Panc1 (cell line): ENCODE measurements at regions not wholly inside any gene's neighbourhood (a gene's known extent, or its start where the extent isn't known, plus 50 kb on each side); places are given as distances from the start of the nearest gene placed in this dataset.

Source experiments
- POLR2AphosphoS5 ChIP-seq: IDR thresholded peaks from 2 replicates; pipeline ENCODE4 v1.6.1; 2012; ENCODE audit warnings: mild to moderate bottlenecking, low read depth, low read length, moderate library complexity
- SIN3A ChIP-seq: IDR thresholded peaks from 2 replicates; pipeline ENCODE4 v1.6.1; 2012; ENCODE audit warnings: low read depth, mild to moderate bottlenecking, low read length, moderate library complexity, borderline replicate concordance; ENCODE audit not compliant: insufficient read depth
- TCF7L2 ChIP-seq: IDR thresholded peaks from 2 replicates; pipeline ENCODE4 v1.6.1; 2011; ENCODE audit warnings: mild to moderate bottlenecking, low read depth, low read length, inconsistent platforms
- TF ChIP-seq, protein P1 (sequence below): fragments of 450-650 bp; IDR thresholded peaks from 2 replicates; pipeline ENCODE4 v1.5.1; 2017; ENCODE audit warnings: mild to moderate bottlenecking
- TF ChIP-seq, protein P2 (sequence below), 2 experiments: IDR thresholded peaks; 2 replicates each; pipeline ENCODE4 v1.6.1; 2011 to 2012; ENCODE audit warnings: low read depth in 2 of 2, control low read depth in 1 of 2, low read length in 1 of 2, mild to moderate bottlenecking in 1 of 2, moderate library complexity in 1 of 2; ENCODE audit not compliant: insufficient read depth in 1 of 2

DNA sequence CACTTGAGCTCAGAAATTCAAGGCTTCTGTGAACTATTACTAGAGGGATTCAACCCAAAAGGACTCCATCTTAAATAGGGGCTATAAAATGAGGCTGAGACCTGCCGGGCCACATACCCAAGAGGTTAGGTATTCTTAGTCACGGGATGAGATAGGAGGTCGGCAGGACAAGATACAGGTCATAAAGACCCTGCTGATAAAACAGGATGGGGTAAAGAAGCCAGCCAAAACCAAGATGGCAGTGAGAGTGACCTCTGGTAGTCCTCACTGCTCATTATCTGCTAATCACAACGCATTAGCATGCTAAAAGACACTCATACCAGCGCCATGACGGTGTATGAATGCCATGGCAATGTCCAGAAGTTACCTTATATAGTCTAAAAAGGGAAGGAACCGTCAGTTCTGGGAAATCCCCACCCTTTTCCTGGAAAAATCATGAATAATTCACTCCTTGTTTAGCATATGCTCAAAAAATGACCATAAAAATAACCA lies 101.2 kb upstream of the TRIM24 start:
- TF ChIP-seq, protein P1, sequence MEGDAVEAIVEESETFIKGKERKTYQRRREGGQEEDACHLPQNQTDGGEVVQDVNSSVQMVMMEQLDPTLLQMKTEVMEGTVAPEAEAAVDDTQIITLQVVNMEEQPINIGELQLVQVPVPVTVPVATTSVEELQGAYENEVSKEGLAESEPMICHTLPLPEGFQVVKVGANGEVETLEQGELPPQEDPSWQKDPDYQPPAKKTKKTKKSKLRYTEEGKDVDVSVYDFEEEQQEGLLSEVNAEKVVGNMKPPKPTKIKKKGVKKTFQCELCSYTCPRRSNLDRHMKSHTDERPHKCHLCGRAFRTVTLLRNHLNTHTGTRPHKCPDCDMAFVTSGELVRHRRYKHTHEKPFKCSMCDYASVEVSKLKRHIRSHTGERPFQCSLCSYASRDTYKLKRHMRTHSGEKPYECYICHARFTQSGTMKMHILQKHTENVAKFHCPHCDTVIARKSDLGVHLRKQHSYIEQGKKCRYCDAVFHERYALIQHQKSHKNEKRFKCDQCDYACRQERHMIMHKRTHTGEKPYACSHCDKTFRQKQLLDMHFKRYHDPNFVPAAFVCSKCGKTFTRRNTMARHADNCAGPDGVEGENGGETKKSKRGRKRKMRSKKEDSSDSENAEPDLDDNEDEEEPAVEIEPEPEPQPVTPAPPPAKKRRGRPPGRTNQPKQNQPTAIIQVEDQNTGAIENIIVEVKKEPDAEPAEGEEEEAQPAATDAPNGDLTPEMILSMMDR = no peak
- TF ChIP-seq POLR2AphosphoS5 (no peak), TCF7L2 (no peak), SIN3A (no peak)
- TF ChIP-seq, protein P2, sequence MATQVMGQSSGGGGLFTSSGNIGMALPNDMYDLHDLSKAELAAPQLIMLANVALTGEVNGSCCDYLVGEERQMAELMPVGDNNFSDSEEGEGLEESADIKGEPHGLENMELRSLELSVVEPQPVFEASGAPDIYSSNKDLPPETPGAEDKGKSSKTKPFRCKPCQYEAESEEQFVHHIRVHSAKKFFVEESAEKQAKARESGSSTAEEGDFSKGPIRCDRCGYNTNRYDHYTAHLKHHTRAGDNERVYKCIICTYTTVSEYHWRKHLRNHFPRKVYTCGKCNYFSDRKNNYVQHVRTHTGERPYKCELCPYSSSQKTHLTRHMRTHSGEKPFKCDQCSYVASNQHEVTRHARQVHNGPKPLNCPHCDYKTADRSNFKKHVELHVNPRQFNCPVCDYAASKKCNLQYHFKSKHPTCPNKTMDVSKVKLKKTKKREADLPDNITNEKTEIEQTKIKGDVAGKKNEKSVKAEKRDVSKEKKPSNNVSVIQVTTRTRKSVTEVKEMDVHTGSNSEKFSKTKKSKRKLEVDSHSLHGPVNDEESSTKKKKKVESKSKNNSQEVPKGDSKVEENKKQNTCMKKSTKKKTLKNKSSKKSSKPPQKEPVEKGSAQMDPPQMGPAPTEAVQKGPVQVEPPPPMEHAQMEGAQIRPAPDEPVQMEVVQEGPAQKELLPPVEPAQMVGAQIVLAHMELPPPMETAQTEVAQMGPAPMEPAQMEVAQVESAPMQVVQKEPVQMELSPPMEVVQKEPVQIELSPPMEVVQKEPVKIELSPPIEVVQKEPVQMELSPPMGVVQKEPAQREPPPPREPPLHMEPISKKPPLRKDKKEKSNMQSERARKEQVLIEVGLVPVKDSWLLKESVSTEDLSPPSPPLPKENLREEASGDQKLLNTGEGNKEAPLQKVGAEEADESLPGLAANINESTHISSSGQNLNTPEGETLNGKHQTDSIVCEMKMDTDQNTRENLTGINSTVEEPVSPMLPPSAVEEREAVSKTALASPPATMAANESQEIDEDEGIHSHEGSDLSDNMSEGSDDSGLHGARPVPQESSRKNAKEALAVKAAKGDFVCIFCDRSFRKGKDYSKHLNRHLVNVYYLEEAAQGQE (IDR thresholded peaks at IDR 0.05; ENCODE audit: insufficient read depth in 1 of 2, low read depth in 2 of 2, low read length in 1 of 2) = no peak
